GM12878 (cell line): ENCODE measurements at regions not wholly inside any gene's neighbourhood (a gene's known extent, or its start where the extent isn't known, plus 50 kb on each side); places are given as distances from the start of the nearest gene placed in this dataset.

Experiments
- ATAC-seq: fragments of 200-7000 bp; cut with Tn5 transposase; 3 replicates; pipeline ENCODE4 v1.9.1; 2020; ENCODE audit warnings: mild to moderate bottlenecking, moderate library complexity
- BruUV-seq: library from RNA; stranded (reverse); fragments of 400-500 nt; replicated peaks from 2 replicates; lab custom pipeline; 2021; lab: Mats Ljungman, UMichigan
- CTCF ChIA-PET: fragments of 300-600 bp; sonication (Branson Sonifier 250); formaldehyde crosslinking; extraction: SDS; loops from one replicate; lab custom pipeline; 2021; ENCODE audit warnings: inconsistent platforms; lab: Yijun Ruan, JAX
- POLR2A ChIA-PET: fragments of 350-600 bp; formaldehyde crosslinking; extraction: SDS; loops from one replicate; lab custom pipeline; 2021; ENCODE audit warnings: inconsistent platforms; lab: Charles Lee
- RAD21 ChIA-PET: fragments of 300-600 bp; sonication (Branson Sonifier 250); formaldehyde crosslinking; loops from one replicate; lab custom pipeline; 2023; ENCODE audit warnings: antibody characterized with exemption; ENCODE audit not compliant: unreplicated experiment; lab: Charles Lee
- SMC1A ChIA-PET: fragments of 300-600 bp; sonication (Branson Sonifier 250); formaldehyde crosslinking; loops from one replicate; lab custom pipeline; 2023; ENCODE audit not compliant: unreplicated experiment, uncharacterized antibody; lab: Charles Lee
- DNase-seq: peaks from one replicate; pipeline ENCODE4 v3.0.0-alpha.2; 2011; ENCODE audit warnings: low read depth, low spot score
- FAIRE-seq: peaks from 3 replicates; lab custom pipeline; 2011; peaks lifted over from hg19 to GRCh38; lab: Jason Lieb, UNC
- H2AFZ ChIP-seq: 2 replicates; pipeline ENCODE4 v1.6.0; 2011; ENCODE audit warnings: low read depth, low read length, control low read depth; ENCODE audit not compliant: control insufficient read depth
- H3K27ac ChIP-seq: 2 replicates; pipeline ENCODE4 v1.5.1; 2011; ENCODE audit warnings: control low read depth; ENCODE audit not compliant: control insufficient read depth, insufficient read depth
- H3K27me3 ChIP-seq, 2 experiments: replicated peaks in 1 of 2; 2 replicates each; pipeline versions ENCODE4 v1.6.0 to v1.6.1; 2011; ENCODE audit warnings: low read length in 1 of 2; ENCODE audit not compliant: control insufficient read depth in 2 of 2, insufficient read depth in 2 of 2
- H3K36me3 ChIP-seq, 2 experiments: 2 replicates each; pipeline ENCODE4 v1.5.1; 2011; ENCODE audit warnings: low read length in 1 of 2; ENCODE audit not compliant: control insufficient read depth in 2 of 2, insufficient read depth in 2 of 2
- H3K4me1 ChIP-seq: 2 replicates; pipeline ENCODE4 v1.6.1; 2011; ENCODE audit warnings: mild to moderate bottlenecking, low read length, moderate library complexity, mixed read lengths; ENCODE audit not compliant: control insufficient read depth, insufficient read depth
- H3K4me2 ChIP-seq: 2 replicates; pipeline ENCODE4 v1.6.0; 2011; ENCODE audit warnings: control low read depth; ENCODE audit not compliant: control insufficient read depth, insufficient read depth
- H3K4me3 ChIP-seq: fragments of 200-600 bp; sonication (generic); 2 replicates; pipeline ENCODE4 v1.5.1; 2016
- H3K79me2 ChIP-seq: 2 replicates; pipeline ENCODE4 v1.6.0; 2011; ENCODE audit warnings: low read length; ENCODE audit not compliant: control insufficient read depth, insufficient read depth
- H3K9ac ChIP-seq: 2 replicates; pipeline ENCODE4 v1.8.0; 2011; ENCODE audit warnings: low read length, control low read depth, mixed read lengths; ENCODE audit not compliant: control insufficient read depth, insufficient read depth
- H3K9me3 ChIP-seq: replicated peaks from 3 replicates; pipeline ENCODE4 v1.5.1; 2011; ENCODE audit warnings: mild to moderate bottlenecking, low read length; ENCODE audit not compliant: control insufficient read depth, insufficient read depth
- H4K20me1 ChIP-seq: 2 replicates; pipeline ENCODE4 v1.6.0; 2011; ENCODE audit not compliant: control insufficient read depth, insufficient read depth
- BCL3 ChIP-seq: IDR thresholded peaks from 2 replicates; pipeline ENCODE4 v1.6.1; 2011; ENCODE audit warnings: borderline replicate concordance, low read depth, mild to moderate bottlenecking, moderate library complexity, low read length; ENCODE audit not compliant: insufficient read depth, poor library complexity, severe bottlenecking
- CHD1 ChIP-seq: IDR thresholded peaks from 2 replicates; pipeline ENCODE4 v1.6.1; 2012; ENCODE audit warnings: low read depth, low read length, improper control_type of control experiment
- CREB1 ChIP-seq: IDR thresholded peaks from 2 replicates; pipeline ENCODE4 v1.6.1; 2012; ENCODE audit warnings: low read depth, mild to moderate bottlenecking, inconsistent platforms
- EGR1 ChIP-seq, 2 experiments: IDR thresholded peaks; 1 replicate in 1 of 2; 2 replicates in 1 of 2; pipeline ENCODE4 v1.6.1; 2011 to 2012; ENCODE audit warnings: low read depth in 2 of 2, low read length in 2 of 2, borderline replicate concordance in 1 of 2, mild to moderate bottlenecking in 1 of 2, moderate library complexity in 1 of 2
- ETV6 ChIP-seq, 2 experiments: fragments of 450-650 bp in 1 of 2; IDR thresholded peaks in 1 of 2; conservative IDR thresholded peaks in 1 of 2; 2 replicates each; pipeline ENCODE4 v1.6.1; 2014; ENCODE audit warnings: antibody characterized with exemption in 1 of 2, borderline replicate concordance in 1 of 2, low read depth in 1 of 2, mild to moderate bottlenecking in 1 of 2, moderate library complexity in 1 of 2
- LARP7 ChIP-seq: fragments of 450-650 bp; IDR thresholded peaks from 2 replicates; pipeline ENCODE4 v1.6.1; 2017; ENCODE audit warnings: mild to moderate bottlenecking
- MEF2B ChIP-seq: fragments of 450-650 bp; IDR thresholded peaks from 2 replicates; pipeline ENCODE4 v1.6.1; 2018; ENCODE audit warnings: mild to moderate bottlenecking, moderate library complexity; ENCODE audit not compliant: partially characterized antibody, poor library complexity, severe bottlenecking
- NKRF ChIP-seq: fragments of 450-650 bp; conservative IDR thresholded peaks from 2 replicates; pipeline ENCODE4 v1.6.1; 2017; ENCODE audit warnings: mild to moderate bottlenecking, moderate library complexity
- POU2F2 ChIP-seq: IDR thresholded peaks from 3 replicates; pipeline ENCODE4 v1.6.1; 2011; ENCODE audit warnings: low read depth, mild to moderate bottlenecking, low read length, borderline replicate concordance
- RCOR1 ChIP-seq: conservative IDR thresholded peaks from 2 replicates; pipeline ENCODE4 v1.6.1; 2012; ENCODE audit warnings: low read depth, low read length, improper control_type of control experiment
- RUNX3 ChIP-seq: IDR thresholded peaks from 2 replicates; pipeline ENCODE4 v1.6.1; 2012; ENCODE audit warnings: low read length, inconsistent platforms
- SIX5 ChIP-seq: IDR thresholded peaks from 2 replicates; pipeline ENCODE4 v1.6.1; 2011; ENCODE audit warnings: mild to moderate bottlenecking, low read depth, low read length, moderate library complexity; ENCODE audit not compliant: severe bottlenecking
- SMC3 ChIP-seq: IDR thresholded peaks from 2 replicates; pipeline ENCODE4 v1.6.1; 2011; ENCODE audit warnings: low read length, improper control_type of control experiment, borderline replicate concordance
- SRF ChIP-seq, 2 experiments: IDR thresholded peaks; 2 replicates each; pipeline ENCODE4 v1.6.1; 2011; ENCODE audit warnings: low read depth in 2 of 2, low read length in 2 of 2, mild to moderate bottlenecking in 1 of 2, moderate library complexity in 1 of 2
- TCF12 ChIP-seq: IDR thresholded peaks from 2 replicates; pipeline ENCODE4 v1.6.1; 2011; ENCODE audit warnings: low read depth, mild to moderate bottlenecking, low read length
- ZBTB40 ChIP-seq: fragments of 450-650 bp; IDR thresholded peaks from 2 replicates; pipeline ENCODE4 v1.6.1; 2016; ENCODE audit warnings: mild to moderate bottlenecking, moderate library complexity, borderline replicate concordance
- ZNF207 ChIP-seq: fragments of 450-650 bp; IDR thresholded peaks from 2 replicates; pipeline ENCODE4 v1.6.1; 2014; ENCODE audit warnings: antibody characterized with exemption, mild to moderate bottlenecking, borderline replicate concordance
- ZSCAN29 ChIP-seq: fragments of 450-650 bp; IDR thresholded peaks from 2 replicates; pipeline ENCODE4 v1.6.1; 2017; ENCODE audit warnings: mild to moderate bottlenecking, moderate library complexity
- WGBS: methylation state at CpG from one replicate; pipeline ENCODE4 v1.1.6; 2016; ENCODE audit warnings: low lambda C conversion rate; ENCODE audit not compliant: insufficient replicate concordance, insufficient coverage; ENCODE audit errors: missing lambda C conversion rate; 5-methylcytosine and 5-hydroxymethylcytosine counted together
- in situ Hi-C: fragments of 300-500 bp; cut with MboI; formaldehyde crosslinking; loops from 9 replicates; pipeline ENCODE4 v1.14.3; 2018; ENCODE audit warnings: mixed read lengths
- intact Hi-C: fragments of 100-400 bp; cut with micrococcal nuclease; formaldehyde crosslinking; loops from one replicate; pipeline ENCODE4 v1.14.2; 2022; ENCODE audit not compliant: unreplicated experiment

GRCh38 chr5:6261256-6261655 lies 117.1 kb downstream of the MED10 start:
- no peak overlapping the region for H3K4me3 ChIP-seq
- FAIRE-seq (no peak), DNase-seq (no peak), ATAC-seq (no peak)
- ChIA-PET CTCF (interaction anchor here (1.2 kb wide), 1 partner anchor 13 kb away, joined by 3 read pairs; no protein-coding TSS in a partner anchor), POLR2A (interaction anchor here (0.6 to 1.2 kb wide), 3 partner anchors 10 to 13 kb away, joined by 4 to 10 read pairs (median 7); no protein-coding TSS in a partner anchor), RAD21 (interaction anchor here (0.7 kb wide), 1 partner anchor 164 kb away, joined by 3 read pairs; no protein-coding TSS in a partner anchor), SMC1A (interaction anchor here (0.6 to 3.5 kb wide), 6 partner anchors 10 to 120 kb away, joined by 3 to 20 read pairs (median 3); no protein-coding TSS in a partner anchor)
- no peak overlapping the region for H3K9ac ChIP-seq
- no peaks in the 10 kb centered on the region for H3K27me3 ChIP-seq
- TF ChIP-seq EGR1 (IDR thresholded peaks at IDR 0.05; ENCODE audit: borderline replicate concordance in 1 of 2, low read depth in 2 of 2, low read length in 2 of 2) = no peak
- TF ChIP-seq SMC3 = no peak
- no peak for TF ChIP-seq ZSCAN29
- no peak for TF ChIP-seq RCOR1
- no peak for TF ChIP-seq TCF12
- no peak for TF ChIP-seq CHD1
- no peak for TF ChIP-seq MEF2B
- no peak for TF ChIP-seq NKRF
- no peak for TF ChIP-seq ZBTB40
- no peak for TF ChIP-seq CREB1
- no peak for TF ChIP-seq ZNF207
- TF ChIP-seq SIX5 = no peak
- no peak for TF ChIP-seq LARP7
- TF ChIP-seq RUNX3 = no peak
- no peak for TF ChIP-seq BCL3
- TF ChIP-seq ETV6 (conservative IDR thresholded peaks at IDR 0.05 in 1 of 2, IDR thresholded peaks at IDR 0.05 in 1 of 2; ENCODE audit: borderline replicate concordance in 1 of 2, low read depth in 1 of 2) = no peak
- no peak for TF ChIP-seq POU2F2
- TF ChIP-seq SRF (IDR thresholded peaks at IDR 0.05; ENCODE audit: low read depth in 2 of 2, low read length in 2 of 2) = no peak
- H3K79me2 ChIP-seq = no peaks in the 10 kb centered on the region
- H3K4me2 ChIP-seq = no peak overlapping the region
- no peaks in the 10 kb centered on the region for H3K36me3 ChIP-seq
- H4K20me1 ChIP-seq = no peaks in the 10 kb centered on the region
- no peaks in the 10 kb centered on the region for H3K4me1 ChIP-seq
- in situ Hi-C loops (no loop called here), intact Hi-C loops (no loop called here)
- 65% methylated on average over 3 of the region's 3 CpGs for WGBS
- H3K27ac ChIP-seq = no peak overlapping the region
- H3K9me3 ChIP-seq = no peaks in the 10 kb centered on the region; the same call in 2 of the 3 replicates
- BruUV-seq = no TSS peak
- H2AFZ ChIP-seq = no peak overlapping the region
